RWPE2 (cell line): ENCODE measurements at regions not wholly inside any gene's neighbourhood (a gene's known extent, or its start where the extent isn't known, plus 50 kb on each side); places are given as distances from the start of the nearest gene placed in this dataset.

Experiments used
- ATAC-seq: fragments of 200-7000 bp; cut with Tn5 transposase; 3 replicates; pipeline ENCODE4 v1.9.1; 2021; ENCODE audit warnings: low read depth
- DNase-seq: peaks from one replicate; pipeline ENCODE4 v3.0.0-alpha.2; 2020; ENCODE audit warnings: low spot score
- H3K27ac ChIP-seq: fragments of 450-650 bp; 2 replicates; pipeline ENCODE4 v1.5.1; 2017; ENCODE audit warnings: mild to moderate bottlenecking; ENCODE audit not compliant: poor library complexity, severe bottlenecking
- H3K27me3 ChIP-seq: fragments of 250-450 bp; sonication (Bioruptor Pico); 2 replicates; pipeline ENCODE4 v1.5.1; 2021; ENCODE audit warnings: mild to moderate bottlenecking, moderate library complexity; ENCODE audit not compliant: insufficient read depth, poor library complexity, severe bottlenecking
- H3K36me3 ChIP-seq: fragments of 250-450 bp; sonication (Bioruptor Pico); 2 replicates; pipeline ENCODE4 v1.5.1; 2020; ENCODE audit warnings: low read depth, mild to moderate bottlenecking, moderate library complexity
- H3K4me1 ChIP-seq: fragments of 250-450 bp; sonication (Bioruptor Pico); 2 replicates; pipeline ENCODE4 v1.5.1; 2021; ENCODE audit warnings: mild to moderate bottlenecking, moderate library complexity; ENCODE audit not compliant: insufficient read depth, poor library complexity, severe bottlenecking
- H3K4me3 ChIP-seq: fragments of 250-450 bp; sonication (Bioruptor Pico); 2 replicates; pipeline ENCODE4 v1.5.1; 2021; ENCODE audit warnings: mild to moderate bottlenecking, moderate library complexity; ENCODE audit not compliant: severe bottlenecking
- H3K9me3 ChIP-seq: fragments of 250-450 bp; sonication (Bioruptor Pico); 2 replicates; pipeline ENCODE4 v1.5.1; 2021; ENCODE audit warnings: mild to moderate bottlenecking, moderate library complexity; ENCODE audit not compliant: severe bottlenecking
- TF ChIP-seq, protein P1 (sequence below): fragments of 450-650 bp; IDR thresholded peaks from one replicate; pipeline ENCODE4 v1.5.1; 2017; ENCODE audit warnings: mild to moderate bottlenecking, moderate library complexity; ENCODE audit not compliant: poor library complexity, severe bottlenecking

GRCh38 chr4:141395919-141396318 lies 175.2 kb downstream of the ZNF330 start:
- no peak for ATAC-seq
- H3K27me3 ChIP-seq, result no peaks in the 10 kb centered on the region
- DNase-seq, result no peak
- no peak overlapping the region for H3K4me3 ChIP-seq
- H3K36me3 ChIP-seq, result no peaks in the 10 kb centered on the region
- H3K4me1 ChIP-seq, result peaks cover 28% of the 10 kb centered on the region
- H3K9me3 ChIP-seq, result no peaks in the 10 kb centered on the region
- peak overlapping the region; percentile 38 for H3K27ac ChIP-seq
- TF ChIP-seq, protein P1, sequence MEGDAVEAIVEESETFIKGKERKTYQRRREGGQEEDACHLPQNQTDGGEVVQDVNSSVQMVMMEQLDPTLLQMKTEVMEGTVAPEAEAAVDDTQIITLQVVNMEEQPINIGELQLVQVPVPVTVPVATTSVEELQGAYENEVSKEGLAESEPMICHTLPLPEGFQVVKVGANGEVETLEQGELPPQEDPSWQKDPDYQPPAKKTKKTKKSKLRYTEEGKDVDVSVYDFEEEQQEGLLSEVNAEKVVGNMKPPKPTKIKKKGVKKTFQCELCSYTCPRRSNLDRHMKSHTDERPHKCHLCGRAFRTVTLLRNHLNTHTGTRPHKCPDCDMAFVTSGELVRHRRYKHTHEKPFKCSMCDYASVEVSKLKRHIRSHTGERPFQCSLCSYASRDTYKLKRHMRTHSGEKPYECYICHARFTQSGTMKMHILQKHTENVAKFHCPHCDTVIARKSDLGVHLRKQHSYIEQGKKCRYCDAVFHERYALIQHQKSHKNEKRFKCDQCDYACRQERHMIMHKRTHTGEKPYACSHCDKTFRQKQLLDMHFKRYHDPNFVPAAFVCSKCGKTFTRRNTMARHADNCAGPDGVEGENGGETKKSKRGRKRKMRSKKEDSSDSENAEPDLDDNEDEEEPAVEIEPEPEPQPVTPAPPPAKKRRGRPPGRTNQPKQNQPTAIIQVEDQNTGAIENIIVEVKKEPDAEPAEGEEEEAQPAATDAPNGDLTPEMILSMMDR, result no peak

DNA sequence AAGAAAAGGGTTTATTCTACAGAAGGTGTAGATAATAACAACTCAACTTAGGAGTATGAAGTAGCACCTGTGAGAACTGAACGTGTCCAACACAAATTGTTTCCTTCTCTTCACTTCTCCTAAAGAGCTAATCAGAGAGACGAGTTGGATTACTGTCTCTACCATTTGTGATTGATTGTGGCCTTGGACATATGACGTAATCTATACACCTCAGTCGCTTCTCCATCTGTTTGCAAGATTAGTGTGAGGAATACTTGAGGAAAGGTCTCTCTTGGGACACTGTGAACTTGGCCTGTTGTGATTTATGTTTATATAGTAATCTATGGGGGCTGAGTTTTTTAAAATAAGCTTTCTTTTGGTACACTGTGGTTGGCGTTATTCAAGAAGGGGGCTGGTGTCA lies 182.0 kb downstream of the ZNF330 start:
- Histone ChIP-seq H3K9me3 (no peaks in the 10 kb centered on the region), H3K27me3 (no peaks in the 10 kb centered on the region), H3K36me3 (no peaks in the 10 kb centered on the region), H3K4me1 (no peaks in the 10 kb centered on the region), H3K4me3 (no peak overlapping the region), H3K27ac (no peak overlapping the region)
- no peak for DNase-seq
- no peak for ATAC-seq
- TF ChIP-seq, protein P1, result no peak

DNA sequence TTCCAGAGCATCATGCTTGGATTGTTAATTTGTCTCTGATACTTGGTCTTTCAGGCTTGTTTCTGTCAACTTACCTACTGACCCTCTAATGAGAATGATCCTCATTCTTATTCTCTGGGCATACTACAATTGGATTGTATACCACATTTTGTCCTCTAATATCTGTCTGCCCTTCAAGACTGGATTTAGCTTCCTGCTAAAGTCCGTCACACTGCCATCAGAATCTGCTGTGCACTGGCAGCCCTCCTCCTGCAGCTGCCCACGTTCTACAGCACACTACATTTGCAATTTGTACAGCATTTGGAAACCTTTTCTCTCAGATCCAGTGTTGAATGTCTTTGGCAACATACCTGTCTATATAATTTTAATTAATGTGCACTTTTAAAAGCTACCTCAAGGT lies 183.1 kb downstream of the ZNF330 start:
- TF ChIP-seq, protein P1, result no peak
- Histone ChIP-seq H3K36me3 (no peaks in the 10 kb centered on the region), H3K4me1 (no peaks in the 10 kb centered on the region), H3K4me3 (no peak overlapping the region), H3K27me3 (no peaks in the 10 kb centered on the region), H3K27ac (no peak overlapping the region), H3K9me3 (no peaks in the 10 kb centered on the region)
- DNase-seq (no peak), ATAC-seq (no peak)

DNA sequence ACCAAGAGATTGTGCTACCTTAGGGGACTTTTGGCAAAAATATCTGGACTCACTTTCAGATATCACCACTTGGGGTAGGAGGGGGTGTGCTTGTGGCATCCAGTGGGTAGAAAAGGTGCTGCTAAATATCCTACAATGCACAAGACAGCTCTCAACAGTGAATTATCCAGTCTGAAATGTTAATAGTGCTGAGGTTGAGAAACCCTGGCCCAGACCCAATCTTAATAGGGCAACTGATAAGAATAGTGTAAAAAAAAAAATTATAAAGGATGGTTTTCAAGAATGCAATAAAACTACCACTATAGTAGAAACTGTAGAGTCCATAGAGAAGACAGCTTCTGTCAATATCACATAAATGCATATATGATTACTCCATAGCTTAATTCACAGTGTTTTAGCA lies 185.5 kb downstream of the ZNF330 start:
- Histone ChIP-seq H3K27me3 (no peaks in the 10 kb centered on the region), H3K36me3 (no peaks in the 10 kb centered on the region), H3K9me3 (no peaks in the 10 kb centered on the region), H3K4me1 (no peaks in the 10 kb centered on the region), H3K27ac (no peak overlapping the region), H3K4me3 (no peak overlapping the region)
- ATAC-seq (no peak), DNase-seq (no peak)
- TF ChIP-seq, protein P1, result no peak

GRCh38 chr4:141409556-141409955 lies 188.9 kb downstream of the ZNF330 start:
- TF ChIP-seq, protein P1, result no peak
- H3K36me3 ChIP-seq, result no peaks in the 10 kb centered on the region
- no peak for DNase-seq

More at GRCh38 chr4:141409556-141409955, 188.9 kb downstream of the ZNF330 start:
- Histone ChIP-seq H3K4me1 (no peaks in the 10 kb centered on the region), H3K27me3 (no peaks in the 10 kb centered on the region), H3K9me3 (no peaks in the 10 kb centered on the region), H3K27ac (no peak overlapping the region), H3K4me3 (no peak overlapping the region)
- no peak for ATAC-seq
